WTC11 (cell line): ENCODE measurements at regions not wholly inside any gene's neighbourhood (a gene's known extent, or its start where the extent isn't known, plus 50 kb on each side); places are given as distances from the start of the nearest gene placed in this dataset.

ENCODE experiments used
- CTCF ChIP-seq: fragments of 200-600 bp; IDR thresholded peaks from 2 replicates; pipeline ENCODE4 v1.8.0; 2022; ENCODE audit warnings: antibody characterized with exemption
- ELF4 ChIP-seq: sonication (generic); formaldehyde crosslinking; IDR thresholded peaks from 2 replicates; pipeline ENCODE4 v1.8.1; 2022; ENCODE audit warnings: low read depth, mild to moderate bottlenecking, moderate library complexity, missing genetic modification reagents
- ESRRA ChIP-seq: sonication (generic); formaldehyde crosslinking; IDR thresholded peaks from 2 replicates; pipeline ENCODE4 v1.8.1; 2022; ENCODE audit warnings: mild to moderate bottlenecking, missing genetic modification reagents, borderline replicate concordance
- FOXP1 ChIP-seq: sonication (generic); formaldehyde crosslinking; IDR thresholded peaks from 2 replicates; pipeline ENCODE4 v1.8.0; 2022; ENCODE audit warnings: missing genetic modification reagents, mild to moderate bottlenecking, moderate library complexity, borderline replicate concordance
- GRHL2 ChIP-seq: fragments of 250-450 bp; sonication (Bioruptor Pico); IDR thresholded peaks from 2 replicates; pipeline ENCODE4 v1.8.0; 2022; ENCODE audit warnings: mild to moderate bottlenecking, moderate library complexity; ENCODE audit not compliant: insufficient replicate concordance, severe bottlenecking
- MAX ChIP-seq: sonication (generic); formaldehyde crosslinking; IDR thresholded peaks from 2 replicates; pipeline ENCODE4 v1.8.0; 2022; ENCODE audit warnings: mild to moderate bottlenecking, missing genetic modification reagents
- PRDM15 ChIP-seq: sonication (generic); formaldehyde crosslinking; IDR thresholded peaks from 2 replicates; pipeline ENCODE4 v1.8.0; 2022; ENCODE audit warnings: missing genetic modification reagents
- STAT6 ChIP-seq: sonication (generic); formaldehyde crosslinking; conservative IDR thresholded peaks from 2 replicates; pipeline ENCODE4 v1.8.1; 2023; ENCODE audit warnings: mild to moderate bottlenecking, low read depth, missing genetic modification reagents, moderate library complexity

- TF ChIP-seq CTCF (no peak), PRDM15 (no peak), STAT6 (CRISPR knock-in tag) (no peak), ESRRA (CRISPR knock-in tag) (no peak), FOXP1 (CRISPR knock-in tag) (no peak), MAX (no peak), ELF4 (CRISPR knock-in tag) (no peak), GRHL2 (no peak)
These were observed 120.0 kb downstream of the HMHB1 start for GRCh38 chr5:143931986-143932385.
